GM10266 (cell line): ENCODE measurements at regions not wholly inside any gene's neighbourhood (a gene's known extent, or its start where the extent isn't known, plus 50 kb on each side); places are given as distances from the start of the nearest gene placed in this dataset.

Experiments used
- DNase-seq: peaks from one replicate; pipeline ENCODE4 v3.0.0; 2012; ENCODE audit errors: extremely low spot score
- TF ChIP-seq, protein P1 (sequence below): IDR thresholded peaks from 2 replicates; pipeline ENCODE4 v1.5.1; 2012; ENCODE audit warnings: mild to moderate bottlenecking, low read depth; ENCODE audit not compliant: control insufficient read depth, insufficient read depth; ENCODE audit errors: missing control alignments

DNA sequence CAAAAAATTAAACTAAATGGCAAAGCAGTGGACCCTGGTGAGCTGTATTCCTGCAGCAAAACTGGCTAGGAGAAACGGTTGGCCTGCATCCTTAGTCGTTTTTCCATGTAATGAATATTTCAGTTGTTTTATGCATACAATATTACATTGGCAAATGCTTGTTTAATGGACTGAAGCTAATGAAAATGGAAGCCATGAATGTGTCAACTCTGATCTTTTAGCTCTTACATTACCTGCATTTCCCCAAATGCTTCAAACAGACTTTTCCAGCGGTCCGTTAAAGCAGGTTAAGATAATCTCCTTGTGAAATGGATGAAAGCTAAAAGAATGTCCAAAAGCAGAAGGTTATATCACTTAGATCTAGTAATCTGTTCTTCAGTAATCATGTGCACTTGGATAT is 686.3 kb upstream of the SETBP1 start:
- TF ChIP-seq, protein P1, sequence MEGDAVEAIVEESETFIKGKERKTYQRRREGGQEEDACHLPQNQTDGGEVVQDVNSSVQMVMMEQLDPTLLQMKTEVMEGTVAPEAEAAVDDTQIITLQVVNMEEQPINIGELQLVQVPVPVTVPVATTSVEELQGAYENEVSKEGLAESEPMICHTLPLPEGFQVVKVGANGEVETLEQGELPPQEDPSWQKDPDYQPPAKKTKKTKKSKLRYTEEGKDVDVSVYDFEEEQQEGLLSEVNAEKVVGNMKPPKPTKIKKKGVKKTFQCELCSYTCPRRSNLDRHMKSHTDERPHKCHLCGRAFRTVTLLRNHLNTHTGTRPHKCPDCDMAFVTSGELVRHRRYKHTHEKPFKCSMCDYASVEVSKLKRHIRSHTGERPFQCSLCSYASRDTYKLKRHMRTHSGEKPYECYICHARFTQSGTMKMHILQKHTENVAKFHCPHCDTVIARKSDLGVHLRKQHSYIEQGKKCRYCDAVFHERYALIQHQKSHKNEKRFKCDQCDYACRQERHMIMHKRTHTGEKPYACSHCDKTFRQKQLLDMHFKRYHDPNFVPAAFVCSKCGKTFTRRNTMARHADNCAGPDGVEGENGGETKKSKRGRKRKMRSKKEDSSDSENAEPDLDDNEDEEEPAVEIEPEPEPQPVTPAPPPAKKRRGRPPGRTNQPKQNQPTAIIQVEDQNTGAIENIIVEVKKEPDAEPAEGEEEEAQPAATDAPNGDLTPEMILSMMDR = no peak
- DNase-seq = no peak

DNA sequence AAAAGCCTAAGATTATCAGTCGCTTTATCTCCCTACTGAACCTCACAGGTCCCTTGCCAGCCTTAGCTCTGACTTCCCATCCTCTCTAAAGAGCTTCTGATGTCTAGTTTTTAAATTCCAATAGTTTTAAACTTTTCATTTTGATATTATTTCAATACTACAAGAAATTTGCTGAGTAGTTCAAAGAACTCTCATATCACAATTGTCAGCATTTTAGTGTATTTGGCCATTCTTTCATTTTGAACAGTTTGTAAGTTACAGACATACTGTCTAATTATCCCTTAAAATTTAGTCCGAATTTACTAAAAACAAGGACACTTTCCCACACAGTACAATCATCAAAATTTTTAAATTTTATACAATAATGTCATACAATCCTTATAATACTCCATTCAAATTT is 666.8 kb upstream of the SETBP1 start:
- TF ChIP-seq, protein P1 = no peak
- DNase-seq = no peak

DNA sequence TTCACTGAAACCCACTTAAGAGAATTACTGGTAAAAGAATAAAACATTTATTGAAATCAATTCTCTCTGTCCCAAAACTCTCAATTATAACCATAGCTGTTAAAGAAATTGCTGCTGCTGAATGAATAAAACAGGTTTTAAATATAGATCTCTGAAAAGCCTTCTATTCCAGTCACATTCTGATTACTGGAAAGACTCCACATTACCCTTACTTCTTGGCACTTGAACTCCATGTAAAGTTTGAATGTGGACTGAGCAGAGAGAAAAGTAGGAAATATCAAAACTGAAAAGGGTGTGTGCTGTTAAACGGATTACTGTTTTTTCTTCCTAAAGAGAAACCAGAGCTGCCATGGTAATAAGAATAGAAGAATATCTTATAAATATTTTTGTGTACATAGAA is 655.3 kb upstream of the SETBP1 start:
- TF ChIP-seq, protein P1 = no peak
- no peak for DNase-seq

DNA sequence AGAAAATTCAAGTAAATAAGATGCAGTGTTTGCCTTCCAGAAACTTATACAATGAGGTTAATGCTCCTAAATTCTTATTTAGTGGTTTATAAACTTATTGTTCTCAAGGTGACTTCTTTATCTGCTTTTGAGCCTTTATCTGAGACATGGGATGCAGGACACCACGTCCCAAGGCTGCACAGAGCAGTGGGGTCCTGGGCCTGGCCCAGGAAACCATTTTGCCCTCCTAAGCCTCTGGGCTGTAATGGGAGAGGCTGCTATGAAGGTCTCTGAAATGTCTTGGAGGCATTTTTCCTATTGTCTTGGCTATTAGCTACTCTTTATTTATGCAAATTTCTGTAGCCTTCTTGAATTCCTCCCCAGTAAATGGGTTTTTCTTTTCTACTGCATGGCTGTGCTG is 652.6 kb upstream of the SETBP1 start:
- TF ChIP-seq, protein P1 = no peak
- no peak for DNase-seq

DNA sequence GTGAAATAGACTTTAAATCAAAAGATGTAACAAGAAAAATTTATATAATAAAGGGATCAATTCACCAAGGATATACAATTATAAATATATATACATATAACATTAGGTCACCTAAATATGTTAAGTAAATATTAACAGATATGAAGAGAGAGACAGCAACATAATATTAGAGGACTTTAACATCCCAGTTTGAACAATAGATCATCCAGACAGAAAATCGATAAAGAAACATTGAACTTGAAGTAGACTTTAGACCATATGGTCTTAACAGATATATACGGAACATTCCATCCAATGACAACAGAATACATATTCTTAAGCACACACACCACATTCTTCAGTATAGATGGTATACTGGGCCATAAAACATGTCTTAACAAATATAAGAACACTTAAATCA is 649.6 kb upstream of the SETBP1 start:
- no peak for DNase-seq
- TF ChIP-seq, protein P1 = no peak

DNA sequence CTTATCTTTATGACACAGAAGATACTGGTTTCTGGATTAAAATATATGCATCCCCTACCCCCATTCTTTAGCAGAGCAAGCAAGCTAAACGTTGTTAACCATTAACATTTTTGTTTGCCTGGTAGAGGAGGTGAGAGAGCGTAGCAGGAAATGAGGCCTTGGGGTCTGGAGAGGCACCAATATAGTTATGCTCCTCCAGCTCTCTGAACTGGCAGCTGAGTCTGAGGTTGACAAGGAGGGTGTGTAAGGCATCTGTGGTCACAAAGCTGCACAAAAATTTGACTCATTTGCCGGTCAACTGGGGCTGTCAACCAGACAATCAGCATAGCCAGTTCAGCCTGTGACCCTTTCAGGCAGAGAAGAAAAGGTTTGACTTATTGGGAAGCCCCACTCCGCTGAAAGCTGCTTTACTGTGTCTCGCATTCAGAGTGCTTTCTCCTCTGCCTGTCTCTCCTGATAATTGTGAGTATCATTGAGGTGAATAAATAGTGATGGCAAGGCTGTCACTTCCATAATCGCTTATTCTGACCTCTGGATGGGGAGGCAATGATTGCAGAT is 647.5 kb upstream of the SETBP1 start:
- TF ChIP-seq, protein P1 = no peak
- DNase-seq = no peak

DNA sequence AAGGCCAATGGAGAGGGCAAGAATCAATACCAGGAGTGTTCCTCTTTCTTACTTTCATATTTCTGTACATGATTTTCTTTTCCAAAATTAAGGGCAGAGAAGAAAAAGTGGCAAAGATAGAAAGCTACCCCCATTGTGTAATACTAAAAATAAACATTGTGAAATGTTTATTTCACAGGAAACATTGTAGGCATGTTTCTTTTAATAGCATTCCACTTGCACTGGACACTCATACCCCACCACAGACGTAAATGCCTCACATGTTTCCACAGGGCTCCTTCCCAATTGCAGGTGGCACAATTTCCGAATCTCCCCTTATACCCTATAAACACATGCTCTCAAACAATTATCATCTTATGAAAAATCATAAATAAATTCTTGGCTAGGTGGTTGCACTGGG is 645.1 kb upstream of the SETBP1 start:
- DNase-seq = no peak
- TF ChIP-seq, protein P1 = no peak
